Right lobe of liver (tissue), 4 donors: ENCODE measurements at regions not wholly inside any gene's neighbourhood (a gene's known extent, or its start where the extent isn't known, plus 50 kb on each side); places are given as distances from the start of the nearest gene placed in this dataset.

Source experiments
- CTCF ChIP-seq, 4 donors: fragments of 200-600 bp in 3 of 4; fragments of 450-650 bp in 1 of 4; IDR thresholded peaks; one replicate each; pipeline versions ENCODE4 v1.5.1 to v1.8.0; 2016 to 2022; ENCODE audit warnings: antibody characterized with exemption in 4 of 4, mild to moderate bottlenecking in 2 of 4
- POLR2A ChIP-seq: fragments of 450-650 bp; IDR thresholded peaks from one replicate; pipeline ENCODE4 v1.6.1; 2017; ENCODE audit warnings: antibody characterized with exemption, mild to moderate bottlenecking
- donor health status: DM: no; HTN: no; CAD: no.
- donor health status: DM: no; HTN: no; CAD: no.
- donor health status: DM: no; HTN: yes; CAD: no.

- TF ChIP-seq CTCF (IDR thresholded peaks at IDR 0.05) = no peak
- TF ChIP-seq POLR2A = no peak
Observed at GRCh38 chr2:60070736-60071489, 482.5 kb downstream of the BCL11A start.
